Suprapubic skin (tissue), 4 donors: ENCODE measurements at regions not wholly inside any gene's neighbourhood (a gene's known extent, or its start where the extent isn't known, plus 50 kb on each side); places are given as distances from the start of the nearest gene placed in this dataset.

Experiments
- DNase-seq, 2 donors: peaks; one replicate each; pipeline ENCODE4 v3.0.0-alpha.2; 2019; ENCODE audit warnings: low spot score in 2 of 2
- H3K27ac ChIP-seq: fragments of 200-600 bp; sonication (generic); one replicate; pipeline ENCODE4 v1.5.1; 2019
- H3K27me3 ChIP-seq: fragments of 200-600 bp; sonication (generic); one replicate; pipeline ENCODE4 v1.5.1; 2019
- H3K36me3 ChIP-seq: fragments of 200-600 bp; sonication (generic); one replicate; pipeline ENCODE4 v1.5.1; 2019
- H3K4me1 ChIP-seq: fragments of 200-600 bp; sonication (generic); one replicate; pipeline ENCODE4 v1.5.1; 2019
- H3K4me3 ChIP-seq: fragments of 200-600 bp; sonication (generic); one replicate; pipeline ENCODE4 v1.5.1; 2019; ENCODE audit warnings: mild to moderate bottlenecking
- H3K9me3 ChIP-seq: fragments of 200-600 bp; sonication (generic); one replicate; pipeline ENCODE4 v1.5.1; 2019
- EP300 ChIP-seq: sonication (generic); formaldehyde crosslinking; IDR thresholded peaks from one replicate; pipeline ENCODE4 v1.6.1; 2017; ENCODE audit warnings: antibody characterized with exemption
- POLR2A ChIP-seq, 2 donors: fragments of 450-650 bp; IDR thresholded peaks; one replicate each; pipeline ENCODE4 v1.6.1; 2017; ENCODE audit warnings: antibody characterized with exemption in 2 of 2, mild to moderate bottlenecking in 2 of 2, moderate library complexity in 2 of 2
- POLR2AphosphoS5 ChIP-seq, 3 donors: sonication (generic); formaldehyde crosslinking; IDR thresholded peaks; one replicate each; pipeline ENCODE4 v1.6.1; 2017; ENCODE audit warnings: antibody characterized with exemption in 3 of 3
- WGBS: methylation state at CpG from one replicate; pipeline ENCODE4 v1.1.5; 2018; 5-methylcytosine and 5-hydroxymethylcytosine counted together
- TF ChIP-seq, protein P1 (sequence below), 2 donors: fragments of 200-600 bp in 1 of 2; fragments of 450-650 bp in 1 of 2; sonication (generic) in 1 of 2; IDR thresholded peaks; one replicate each; pipeline ENCODE4 v1.5.1; 2016 to 2019; ENCODE audit warnings: antibody characterized with exemption in 2 of 2, mild to moderate bottlenecking in 1 of 2, moderate library complexity in 1 of 2

DNA sequence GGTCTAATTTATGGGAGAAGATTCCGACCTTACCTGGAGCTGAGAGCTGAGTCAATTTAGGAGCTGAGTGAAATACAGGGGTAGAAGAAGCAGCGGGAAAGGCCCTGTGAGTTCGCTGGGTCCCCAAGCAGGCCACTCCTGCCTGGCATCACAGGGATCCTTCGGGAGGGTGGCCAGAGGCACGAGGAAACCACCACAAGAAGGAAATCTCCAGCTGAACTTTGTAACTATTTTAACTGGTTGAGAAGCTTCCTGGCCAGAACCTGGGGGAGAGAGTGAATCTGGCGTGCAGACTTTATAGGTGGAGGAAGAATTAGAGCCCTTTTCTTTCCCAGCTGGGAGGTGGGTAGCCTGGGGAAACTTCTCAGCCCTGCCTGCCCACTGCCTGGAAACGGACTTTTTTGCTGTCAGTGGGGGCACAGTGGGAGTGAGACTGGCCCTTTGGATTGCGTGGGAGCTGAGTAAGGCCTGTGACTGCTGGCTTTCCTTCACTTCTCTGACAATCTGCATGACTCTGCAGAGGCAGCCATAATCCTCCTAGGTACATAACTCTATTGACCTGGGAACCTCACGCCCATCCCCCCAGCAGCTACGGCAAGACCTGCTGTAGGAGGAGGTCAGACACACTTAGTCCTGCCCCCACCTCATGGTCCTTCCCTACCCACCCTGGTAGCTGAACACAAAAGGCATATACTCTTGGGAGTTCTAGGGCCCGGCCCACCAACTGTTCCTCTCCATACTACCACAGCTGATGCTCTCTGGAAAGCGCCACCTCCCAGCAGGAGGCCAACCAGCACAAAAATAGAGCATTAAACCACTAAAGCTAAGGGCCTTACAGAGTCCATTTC lies 340.7 kb downstream of the CNTN3 start:
- Histone ChIP-seq H3K27ac (no peak overlapping the region), H3K4me3 (no peak overlapping the region), H3K4me1 (no peaks in the 10 kb centered on the region), H3K27me3 (no peaks in the 10 kb centered on the region), H3K36me3 (no peaks in the 10 kb centered on the region), H3K9me3 (no peaks in the 10 kb centered on the region)
- DNase-seq: no peak
- TF ChIP-seq POLR2A (IDR thresholded peaks at IDR 0.05) (no peak), EP300 (no peak), POLR2AphosphoS5 (IDR thresholded peaks at IDR 0.05) (no peak)
- TF ChIP-seq, protein P1, sequence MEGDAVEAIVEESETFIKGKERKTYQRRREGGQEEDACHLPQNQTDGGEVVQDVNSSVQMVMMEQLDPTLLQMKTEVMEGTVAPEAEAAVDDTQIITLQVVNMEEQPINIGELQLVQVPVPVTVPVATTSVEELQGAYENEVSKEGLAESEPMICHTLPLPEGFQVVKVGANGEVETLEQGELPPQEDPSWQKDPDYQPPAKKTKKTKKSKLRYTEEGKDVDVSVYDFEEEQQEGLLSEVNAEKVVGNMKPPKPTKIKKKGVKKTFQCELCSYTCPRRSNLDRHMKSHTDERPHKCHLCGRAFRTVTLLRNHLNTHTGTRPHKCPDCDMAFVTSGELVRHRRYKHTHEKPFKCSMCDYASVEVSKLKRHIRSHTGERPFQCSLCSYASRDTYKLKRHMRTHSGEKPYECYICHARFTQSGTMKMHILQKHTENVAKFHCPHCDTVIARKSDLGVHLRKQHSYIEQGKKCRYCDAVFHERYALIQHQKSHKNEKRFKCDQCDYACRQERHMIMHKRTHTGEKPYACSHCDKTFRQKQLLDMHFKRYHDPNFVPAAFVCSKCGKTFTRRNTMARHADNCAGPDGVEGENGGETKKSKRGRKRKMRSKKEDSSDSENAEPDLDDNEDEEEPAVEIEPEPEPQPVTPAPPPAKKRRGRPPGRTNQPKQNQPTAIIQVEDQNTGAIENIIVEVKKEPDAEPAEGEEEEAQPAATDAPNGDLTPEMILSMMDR (IDR thresholded peaks at IDR 0.05): no peak
- WGBS: 78% methylated on average over 12 of the region's 12 CpGs

DNA sequence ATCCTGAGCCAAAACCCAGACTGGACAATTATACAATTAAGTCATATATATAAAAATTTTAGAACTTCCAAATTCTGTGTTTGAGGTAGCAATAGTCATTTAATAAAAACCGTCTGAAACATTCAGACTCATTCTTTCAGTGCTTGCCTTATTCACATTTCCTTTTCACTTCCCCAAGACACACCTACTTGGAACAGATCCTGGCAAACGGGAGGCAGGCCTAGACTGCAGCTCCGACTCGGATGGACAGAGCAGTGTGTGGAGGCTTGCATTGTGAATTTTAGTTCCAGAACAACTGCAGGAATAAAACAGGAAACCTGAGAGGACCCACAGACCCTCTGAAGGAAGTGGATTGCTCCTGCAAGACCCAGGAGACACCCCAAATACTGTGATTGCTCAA lies 341.4 kb downstream of the CNTN3 start:
- Histone ChIP-seq H3K36me3 (no peaks in the 10 kb centered on the region), H3K9me3 (no peaks in the 10 kb centered on the region), H3K27me3 (no peaks in the 10 kb centered on the region), H3K4me1 (no peaks in the 10 kb centered on the region), H3K27ac (no peak overlapping the region), H3K4me3 (no peak overlapping the region)
- 10% methylated on average over 4 of the region's 4 CpGs for WGBS
- no peak for DNase-seq
- TF ChIP-seq EP300 (no peak), POLR2A (IDR thresholded peaks at IDR 0.05) (no peak), POLR2AphosphoS5 (IDR thresholded peaks at IDR 0.05) (no peak)
- TF ChIP-seq, protein P1 (IDR thresholded peaks at IDR 0.05): no peak

DNA sequence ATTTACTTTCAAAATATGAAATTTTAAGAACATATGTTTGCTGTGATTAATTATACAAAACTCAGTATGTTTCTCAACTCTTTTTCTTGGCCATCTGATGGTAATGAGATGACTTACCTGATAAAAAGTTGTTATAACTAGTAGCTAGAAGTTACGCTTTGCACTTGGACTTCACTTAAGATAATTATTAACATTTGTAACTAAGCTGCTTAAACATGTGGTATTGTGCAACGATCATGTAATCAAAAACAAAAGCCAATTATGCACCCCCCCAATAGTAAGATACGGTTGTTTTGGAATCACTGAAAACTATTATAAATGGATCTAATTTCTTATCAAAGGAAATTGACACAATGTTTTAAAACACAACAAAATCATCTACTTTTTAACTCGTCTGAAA lies 342.9 kb downstream of the CNTN3 start:
- WGBS: 55% methylated on average over 4 of the region's 4 CpGs
- no peak overlapping the region for H3K27ac ChIP-seq
- H3K36me3 ChIP-seq: no peaks in the 10 kb centered on the region
- no peak for DNase-seq
- H3K9me3 ChIP-seq: no peaks in the 10 kb centered on the region
- H3K4me3 ChIP-seq: no peak overlapping the region
- TF ChIP-seq, protein P1 (IDR thresholded peaks at IDR 0.05): no peak
- TF ChIP-seq EP300: no peak
- no peak for TF ChIP-seq POLR2AphosphoS5 (IDR thresholded peaks at IDR 0.05)
- TF ChIP-seq POLR2A (IDR thresholded peaks at IDR 0.05): no peak
- no peaks in the 10 kb centered on the region for H3K4me1 ChIP-seq
- no peaks in the 10 kb centered on the region for H3K27me3 ChIP-seq

DNA sequence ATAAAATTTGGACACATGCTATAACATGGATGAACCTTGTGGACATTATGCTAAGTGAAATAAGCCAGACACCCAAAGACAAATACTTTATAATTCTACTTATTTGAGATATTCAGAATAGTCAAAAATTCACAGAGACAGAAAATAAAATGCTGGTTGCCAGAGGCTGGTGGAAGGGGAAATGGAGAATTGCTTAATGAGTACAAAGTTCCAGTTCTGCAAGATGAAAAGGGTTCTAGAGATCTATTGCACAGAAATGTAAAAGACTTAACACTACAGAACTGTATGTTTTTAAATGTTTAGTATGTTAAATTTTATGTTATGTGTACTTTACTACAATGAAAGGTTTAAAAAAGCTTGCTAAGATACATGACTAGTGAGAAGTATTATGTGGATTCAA lies 344.8 kb downstream of the CNTN3 start:
- no peak for DNase-seq
- Histone ChIP-seq H3K36me3 (no peaks in the 10 kb centered on the region), H3K27me3 (no peaks in the 10 kb centered on the region), H3K9me3 (no peaks in the 10 kb centered on the region), H3K4me3 (no peak overlapping the region), H3K4me1 (no peaks in the 10 kb centered on the region), H3K27ac (no peak overlapping the region)
- TF ChIP-seq, protein P1 (IDR thresholded peaks at IDR 0.05): no peak
- TF ChIP-seq POLR2A (IDR thresholded peaks at IDR 0.05): no peak
- no peak for TF ChIP-seq POLR2AphosphoS5 (IDR thresholded peaks at IDR 0.05)
- TF ChIP-seq EP300: no peak

DNA sequence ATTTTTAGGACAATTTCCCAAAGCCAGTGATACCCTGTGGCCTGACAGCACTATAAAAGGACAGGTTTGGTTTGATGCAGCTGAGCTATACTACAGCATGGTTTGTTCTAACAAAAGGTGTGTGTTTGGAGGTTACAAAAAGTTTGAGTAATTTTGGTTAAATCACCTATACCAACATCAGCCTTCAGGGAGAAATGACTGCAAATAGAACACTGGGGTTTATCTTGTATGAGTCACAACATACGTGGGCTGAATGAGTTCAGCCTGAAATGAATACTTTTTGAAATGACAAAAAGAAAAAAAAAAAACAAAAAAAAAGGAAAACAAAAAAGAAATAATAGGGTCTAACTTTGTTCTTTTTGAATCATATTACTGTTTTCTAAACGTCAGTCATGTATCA lies 345.7 kb downstream of the CNTN3 start:
- no peaks in the 10 kb centered on the region for H3K27me3 ChIP-seq
- TF ChIP-seq, protein P1 (IDR thresholded peaks at IDR 0.05): no peak
- TF ChIP-seq POLR2A (IDR thresholded peaks at IDR 0.05) (no peak), POLR2AphosphoS5 (IDR thresholded peaks at IDR 0.05) (no peak), EP300 (no peak)
- WGBS: 71% methylated on average over 2 of the region's 2 CpGs
- no peaks in the 10 kb centered on the region for H3K36me3 ChIP-seq
- H3K27ac ChIP-seq: no peak overlapping the region
- no peaks in the 10 kb centered on the region for H3K4me1 ChIP-seq
- H3K9me3 ChIP-seq: no peaks in the 10 kb centered on the region
- DNase-seq: no peak
- H3K4me3 ChIP-seq: no peak overlapping the region
